IMR-90 (cell line): ENCODE measurements at regions not wholly inside any gene's neighbourhood (a gene's known extent, or its start where the extent isn't known, plus 50 kb on each side); places are given as distances from the start of the nearest gene placed in this dataset.

Experiments
- ATAC-seq: fragments of 200-7000 bp; cut with Tn5 transposase; 2 replicates; pipeline ENCODE4 v1.9.1; 2020; ENCODE audit warnings: low read depth, mild to moderate bottlenecking, moderate library complexity
- BruUV-seq: library from RNA; stranded (reverse); fragments of 400-500 nt; replicated peaks from 2 replicates; lab custom pipeline; 2021; lab: Mats Ljungman, UMichigan
- CTCF ChIA-PET: fragments of 300-600 bp; formaldehyde crosslinking; extraction: SDS; loops from one replicate; lab custom pipeline; 2021; ENCODE audit warnings: antibody characterized with exemption; lab: Yijun Ruan, JAX
- POLR2A ChIA-PET: fragments of 300-600 bp; sonication (Branson Sonifier 250); formaldehyde crosslinking; loops from one replicate; lab custom pipeline; 2022; ENCODE audit warnings: antibody characterized with exemption; ENCODE audit not compliant: unreplicated experiment; lab: Charles Lee
- DNase-seq: peaks from one replicate; pipeline ENCODE4 v3.0.0; 2013
- H2AFZ ChIP-seq: replicated peaks from 2 replicates; pipeline ENCODE3; 2013; ENCODE audit warnings: low read length, mild to moderate bottlenecking; ENCODE audit not compliant: poor library complexity
- H2AK5ac ChIP-seq: 2 replicates; pipeline ENCODE4 v1.6.1; 2013; ENCODE audit warnings: low read depth, low read length, inconsistent platforms
- H2AK9ac ChIP-seq: replicated peaks from 2 replicates; pipeline ENCODE3; 2013; ENCODE audit warnings: mild to moderate bottlenecking, low read depth, low read length, moderate library complexity; ENCODE audit not compliant: poor library complexity
- H2BK120ac ChIP-seq: 2 replicates; pipeline ENCODE4 v1.6.1; 2013; ENCODE audit warnings: low read depth, low read length, inconsistent platforms
- H2BK15ac ChIP-seq: 3 replicates; pipeline ENCODE4 v1.6.1; 2013; ENCODE audit warnings: low read depth, low read length, inconsistent platforms
- H2BK20ac ChIP-seq: 2 replicates; pipeline ENCODE4 v1.6.1; 2013; ENCODE audit warnings: low read depth, mild to moderate bottlenecking, inconsistent platforms, low read length, moderate library complexity
- H2BK5ac ChIP-seq: 2 replicates; pipeline ENCODE4 v1.6.1; 2013; ENCODE audit warnings: mild to moderate bottlenecking, low read depth, low read length, inconsistent platforms; ENCODE audit not compliant: poor library complexity, severe bottlenecking
- H3K14ac ChIP-seq: replicated peaks from 2 replicates; pipeline ENCODE4 v1.6.1; 2013; ENCODE audit warnings: low read depth, low read length, inconsistent platforms
- H3K18ac ChIP-seq: 2 replicates; pipeline ENCODE4 v1.6.1; 2013; ENCODE audit warnings: low read depth, low read length, control low read depth
- H3K23ac ChIP-seq: 2 replicates; pipeline ENCODE4 v1.6.1; 2013; ENCODE audit warnings: low read depth, low read length, inconsistent platforms
- H3K27ac ChIP-seq: 2 replicates; pipeline ENCODE4 v1.5.1; 2013; ENCODE audit warnings: mild to moderate bottlenecking, control low read depth, low read length; ENCODE audit not compliant: insufficient read depth
- H3K27me3 ChIP-seq: 2 replicates; pipeline ENCODE4 v1.6.1; 2013; ENCODE audit warnings: low read length; ENCODE audit not compliant: control insufficient read depth, insufficient read depth
- H3K36me3 ChIP-seq: 2 replicates; pipeline ENCODE4 v1.6.1; 2013; ENCODE audit warnings: low read length, mixed read lengths; ENCODE audit not compliant: control insufficient read depth, insufficient read depth
- H3K4ac ChIP-seq: 2 replicates; pipeline ENCODE4 v1.6.1; 2013; ENCODE audit warnings: low read depth, low read length, inconsistent platforms
- H3K4me1 ChIP-seq: 2 replicates; pipeline ENCODE4 v1.6.1; 2013; ENCODE audit warnings: low read length, mixed read lengths; ENCODE audit not compliant: control insufficient read depth, insufficient read depth
- H3K4me2 ChIP-seq: 2 replicates; pipeline ENCODE4 v1.6.1; 2013; ENCODE audit warnings: low read depth, mild to moderate bottlenecking, control low read depth, low read length, moderate library complexity
- H3K4me3 ChIP-seq: 2 replicates; pipeline ENCODE4 v1.5.1; 2013; ENCODE audit warnings: low read depth, mild to moderate bottlenecking, control low read depth, low read length, moderate library complexity; ENCODE audit not compliant: insufficient read depth
- H3K56ac ChIP-seq: 2 replicates; pipeline ENCODE4 v1.6.1; 2013; ENCODE audit warnings: low read length, inconsistent platforms; ENCODE audit not compliant: insufficient read depth; ENCODE audit errors: extremely low read depth
- H3K79me1 ChIP-seq, 2 experiments: 2 replicates each; pipeline ENCODE4 v1.6.1; 2013; ENCODE audit warnings: low read length in 2 of 2, inconsistent platforms in 1 of 2, low read depth in 1 of 2
- H3K9ac ChIP-seq: 2 replicates; pipeline ENCODE4 v1.6.1; 2013; ENCODE audit warnings: low read depth, low read length, control low read depth
- H3K9me1 ChIP-seq: 2 replicates; pipeline ENCODE4 v1.6.1; 2013; ENCODE audit warnings: low read length, inconsistent platforms; ENCODE audit not compliant: insufficient read depth
- H3K9me3 ChIP-seq: 2 replicates; pipeline ENCODE4 v1.6.1; 2013; ENCODE audit warnings: low read length; ENCODE audit not compliant: control insufficient read depth, insufficient read depth
- H4K20me1 ChIP-seq: 2 replicates; pipeline ENCODE4 v1.6.1; 2013; ENCODE audit warnings: low read length, inconsistent platforms; ENCODE audit not compliant: insufficient read depth
- H4K5ac ChIP-seq: 2 replicates; pipeline ENCODE4 v1.6.1; 2013; ENCODE audit warnings: mild to moderate bottlenecking, low read depth, low read length, control low read depth
- H4K8ac ChIP-seq, 2 experiments: 2 replicates each; pipeline ENCODE4 v1.6.1; 2013; ENCODE audit warnings: low read depth in 2 of 2, low read length in 2 of 2, control low read depth in 1 of 2, inconsistent platforms in 1 of 2
- H4K91ac ChIP-seq: 2 replicates; pipeline ENCODE4 v1.6.1; 2013; ENCODE audit warnings: low read depth, low read length, inconsistent platforms; ENCODE audit not compliant: insufficient read depth
- BHLHE40 ChIP-seq: fragments of 150-350 bp; IDR thresholded peaks from 2 replicates; pipeline ENCODE4 v1.6.1; 2016; ENCODE audit warnings: mild to moderate bottlenecking, low read depth, low read length
- CEBPB ChIP-seq: IDR thresholded peaks from 2 replicates; pipeline ENCODE4 v1.6.1; 2012; ENCODE audit warnings: low read depth, low read length, improper control_type of control experiment
- CTCF ChIP-seq: conservative IDR thresholded peaks from 2 replicates; pipeline ENCODE4 v1.5.1; 2012; ENCODE audit warnings: mild to moderate bottlenecking, low read depth, low read length, improper control_type of control experiment
- FOS ChIP-seq: fragments of 150-350 bp; IDR thresholded peaks from 2 replicates; pipeline ENCODE4 v1.6.1; 2016; ENCODE audit warnings: low read depth, low read length
- MAFK ChIP-seq: IDR thresholded peaks from 2 replicates; pipeline ENCODE4 v1.6.1; 2012; ENCODE audit warnings: low read depth, low read length, improper control_type of control experiment
- RAD21 ChIP-seq: IDR thresholded peaks from 2 replicates; pipeline ENCODE4 v1.6.1; 2012; ENCODE audit warnings: low read length, improper control_type of control experiment
- RCOR1 ChIP-seq: IDR thresholded peaks from 2 replicates; pipeline ENCODE4 v1.6.1; 2012; ENCODE audit warnings: mild to moderate bottlenecking, low read length, improper control_type of control experiment; ENCODE audit not compliant: insufficient replicate concordance
- RFX5 ChIP-seq: IDR thresholded peaks from 2 replicates; pipeline ENCODE4 v1.8.0; 2012; ENCODE audit warnings: low read depth, mild to moderate bottlenecking, low read length, moderate library complexity
- WGBS, 2 experiments: methylation state at CpG; one replicate each; pipeline versions ENCODE4 v1.1.5 to v1.1.7; 2013; ENCODE audit warnings: missing lambda C conversion rate in 2 of 2; ENCODE audit not compliant: insufficient read length in 1 of 2; ENCODE audit errors: extremely low coverage in 2 of 2; 5-methylcytosine and 5-hydroxymethylcytosine counted together
- dilution Hi-C: fragments of 300-500 bp; cut with HindIII; formaldehyde crosslinking; loops from one replicate; pipeline ENCODE4 v1.14.3; 2018; ENCODE audit warnings: low sequenced_read_pairs; ENCODE audit not compliant: unreplicated experiment
- in situ Hi-C: fragments of 300-500 bp; cut with MboI; formaldehyde crosslinking; loops from 3 replicates; pipeline ENCODE4 v1.14.3; 2019; ENCODE audit warnings: low sequenced_read_pairs, inconsistent platforms, mixed read lengths
- intact Hi-C: fragments of 100-400 bp; cut with micrococcal nuclease; formaldehyde crosslinking; loops from 2 replicates; pipeline ENCODE4 v1.10.0; 2022

- Histone ChIP-seq H2AK9ac (no peak overlapping the region), H3K18ac (no peak overlapping the region), H3K27ac (no peak overlapping the region), H3K36me3 (no peaks in the 10 kb centered on the region), H2AFZ (no peak overlapping the region), H3K23ac (no peak overlapping the region), H3K4ac (no peak overlapping the region), H3K79me1 (no peaks in the 10 kb centered on the region), H2BK5ac (no peak overlapping the region), H4K8ac (no peak overlapping the region), H4K91ac (no peak overlapping the region), H2BK20ac (no peak overlapping the region), H4K5ac (no peak overlapping the region), H2BK120ac (no peak overlapping the region), H3K56ac (no peak overlapping the region), H3K9ac (no peak overlapping the region), H3K9me3 (no peaks in the 10 kb centered on the region), H3K14ac (no peak overlapping the region), H2AK5ac (no peak overlapping the region), H3K4me3 (no peak overlapping the region), H3K4me1 (no peaks in the 10 kb centered on the region), H4K20me1 (no peaks in the 10 kb centered on the region), H3K27me3 (no peaks in the 10 kb centered on the region), H3K4me2 (no peak overlapping the region), H2BK15ac (no peak overlapping the region), H3K9me1 (no peaks in the 10 kb centered on the region)
- no peak for DNase-seq
- ATAC-seq, result no peak
- ChIA-PET POLR2A (no interaction called here), CTCF (no interaction called here)
- WGBS, 2 experiments, result no CpG with 5 or more reads among the region's 3 CpGs
- intact Hi-C loops (no loop called here), dilution Hi-C loops (no loop called here), in situ Hi-C loops (no loop called here)
- no TSS peak for BruUV-seq
- TF ChIP-seq RAD21 (no peak), FOS (no peak), RCOR1 (no peak), CTCF (no peak), BHLHE40 (no peak), CEBPB (no peak), MAFK (no peak), RFX5 (no peak)
Observed at GRCh38 chr3:117346901-117347300, 637.3 kb downstream of the TUSC7 start.
